Hippocampal formation (tissue), 2 donors: ENCODE measurements at regions not wholly inside any gene's neighbourhood (a gene's known extent, or its start where the extent isn't known, plus 50 kb on each side); places are given as distances from the start of the nearest gene placed in this dataset.

ENCODE experiments used
- DNase-seq, 2 donors: peaks; one replicate each; lab custom pipeline; 2025; lab: John Stamatoyannopoulos, UW

DNA sequence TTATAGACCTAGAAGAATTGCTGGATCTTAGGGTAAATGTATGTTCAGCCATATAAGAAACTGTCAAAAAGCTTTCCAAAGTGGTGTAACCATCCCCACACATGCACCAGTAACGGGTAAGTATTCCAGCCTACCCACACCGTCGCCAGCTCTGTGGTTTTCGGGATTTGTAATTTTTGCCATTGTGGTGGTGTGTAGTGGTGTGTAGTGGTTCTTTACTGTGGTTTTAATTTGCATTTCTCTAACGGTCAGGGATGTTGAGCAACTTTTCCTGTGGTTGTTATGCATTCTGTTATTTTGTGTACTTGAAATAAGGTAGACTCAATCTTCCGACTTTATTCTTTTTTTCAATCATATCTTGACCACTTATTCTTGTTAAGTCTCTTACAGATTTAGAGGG, 342.4 kb upstream of the AJAP1 start:
- DNase-seq: no peak

DNA sequence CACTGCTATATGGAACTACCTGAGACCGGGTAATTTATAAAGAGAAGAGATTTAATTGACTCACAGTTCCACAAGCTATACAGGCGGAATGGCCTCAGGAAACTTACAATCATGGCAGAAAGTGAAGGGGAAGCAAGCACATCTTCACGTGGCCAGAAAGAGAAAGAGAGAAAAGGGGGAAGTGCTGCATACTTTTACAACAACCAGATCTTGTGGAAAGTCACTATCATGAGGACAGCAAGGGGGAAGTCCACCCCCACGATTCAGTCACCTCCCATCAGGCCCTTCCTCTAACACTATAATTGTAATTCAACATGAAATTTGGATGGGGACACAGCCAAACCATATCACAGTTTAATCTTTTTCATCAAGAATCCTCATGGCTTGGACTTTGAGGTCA, 339.2 kb upstream of the AJAP1 start:
- no peak for DNase-seq

DNA sequence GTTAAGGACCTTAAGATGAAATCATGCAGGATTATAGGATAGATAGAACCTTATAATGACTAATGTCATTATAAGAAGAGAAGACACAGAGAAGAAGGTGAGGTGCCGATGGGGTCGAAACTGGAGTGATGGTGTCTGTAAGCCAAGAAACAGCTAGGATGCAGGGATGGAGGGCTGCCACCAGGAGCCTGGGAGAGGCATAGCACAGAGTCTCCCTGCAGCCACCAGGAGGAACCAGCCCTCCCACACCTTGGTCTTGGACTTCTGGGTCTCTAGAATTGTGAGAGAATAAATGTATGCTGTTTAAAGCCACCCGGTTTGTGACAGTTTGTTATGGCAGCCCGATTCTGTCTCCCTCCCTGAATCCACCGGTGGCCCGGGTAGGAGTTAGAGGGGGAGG, 337.2 kb upstream of the AJAP1 start:
- no peak for DNase-seq

DNA sequence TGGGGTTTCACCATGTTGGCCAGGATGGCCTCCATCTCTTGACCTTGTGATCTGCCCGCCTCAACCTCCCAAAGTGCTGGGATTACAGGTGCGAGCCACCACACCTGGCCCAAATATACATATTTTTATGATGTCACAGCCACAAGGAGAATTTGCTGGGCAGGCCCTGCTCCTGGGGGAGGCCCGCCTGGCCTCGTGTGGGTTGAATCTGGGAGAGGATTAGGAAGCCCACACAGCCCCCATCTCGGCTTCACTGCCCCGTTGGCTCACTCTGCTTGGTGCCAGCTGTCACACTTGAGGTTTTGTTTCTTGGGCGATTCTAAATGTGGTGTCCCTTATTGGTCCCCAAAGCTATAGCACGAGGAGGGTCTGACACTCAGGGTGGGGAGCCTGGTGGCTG, 335.7 kb upstream of the AJAP1 start:
- DNase-seq: no peak

DNA sequence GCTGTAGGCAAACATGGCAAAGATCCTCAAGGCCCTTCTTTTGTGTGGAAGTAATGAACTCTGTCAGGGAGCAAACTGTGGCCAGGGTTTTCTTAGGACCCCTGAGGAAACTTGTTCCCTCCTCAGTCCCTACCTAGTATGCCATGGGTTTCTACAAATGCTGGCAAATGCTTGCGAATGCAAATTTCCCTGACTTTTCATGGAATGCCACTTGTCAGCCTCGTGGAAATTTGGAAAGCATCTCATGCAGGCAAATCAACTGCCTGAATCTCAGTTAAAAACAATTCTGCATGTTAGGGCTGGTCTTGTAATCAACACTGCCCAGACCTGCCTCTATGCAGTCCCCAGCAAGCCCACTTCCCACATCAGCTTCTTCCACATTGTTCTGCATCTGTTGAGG, 334.9 kb upstream of the AJAP1 start:
- DNase-seq: no peak

DNA sequence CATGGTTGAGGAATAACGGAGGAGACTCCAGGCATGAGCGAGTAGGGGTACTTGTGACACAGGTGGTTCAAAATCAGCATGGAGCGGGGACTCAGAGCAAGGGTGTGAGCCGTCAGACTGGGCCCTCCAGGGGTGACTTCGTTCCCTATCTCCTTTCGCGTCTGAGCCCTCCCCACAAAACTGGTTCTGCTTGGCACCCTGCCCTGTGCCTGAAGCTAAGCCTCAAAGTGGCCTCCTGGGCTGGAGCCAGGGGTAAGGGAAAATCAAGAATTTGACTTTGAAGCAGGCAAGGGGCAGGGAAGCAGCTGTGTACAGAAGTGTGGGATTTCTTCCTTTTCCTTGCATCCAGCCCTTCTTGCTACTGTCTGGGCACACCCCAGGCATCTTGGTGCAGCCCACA, 331.5 kb upstream of the AJAP1 start:
- DNase-seq: no peak

DNA sequence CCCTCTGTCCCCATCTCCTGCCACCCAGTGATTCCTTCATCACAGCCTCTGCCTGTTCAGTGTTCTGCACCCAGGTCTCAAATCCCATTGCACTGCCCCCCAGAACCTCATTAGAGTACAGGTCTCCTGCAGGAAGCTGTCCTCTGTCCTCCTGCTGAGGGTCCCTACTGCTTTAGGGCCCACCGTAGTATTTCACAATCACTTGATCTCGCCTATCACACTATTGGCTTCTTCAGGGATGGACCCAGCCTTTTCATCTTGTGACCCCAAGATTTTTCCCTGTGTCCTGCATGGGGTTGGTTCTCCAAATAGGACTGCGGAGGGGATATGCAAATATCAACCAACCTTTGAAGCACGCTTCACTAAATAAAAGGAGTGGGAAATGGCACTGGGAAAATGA, 331.1 kb upstream of the AJAP1 start:
- DNase-seq: no peak

DNA sequence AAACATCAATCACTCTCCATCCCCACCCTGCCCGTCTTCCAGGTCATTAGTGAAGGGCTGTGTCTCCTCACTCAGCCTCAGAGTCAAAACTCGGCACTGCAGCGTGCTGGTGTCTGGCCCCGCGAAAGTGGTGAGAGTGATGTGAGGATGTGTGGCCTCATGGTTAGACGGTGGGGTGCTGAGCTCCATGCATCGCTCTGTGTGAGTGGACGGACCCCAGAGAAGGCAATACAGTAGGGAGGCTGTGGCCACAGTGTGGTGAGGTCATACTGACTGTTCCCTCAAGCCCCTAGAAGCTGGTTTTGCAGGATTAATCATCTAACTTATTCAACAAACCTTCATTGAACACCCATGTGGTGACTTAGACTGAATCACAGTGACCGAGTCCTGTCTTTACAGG, 329.9 kb upstream of the AJAP1 start:
- DNase-seq: no peak

DNA sequence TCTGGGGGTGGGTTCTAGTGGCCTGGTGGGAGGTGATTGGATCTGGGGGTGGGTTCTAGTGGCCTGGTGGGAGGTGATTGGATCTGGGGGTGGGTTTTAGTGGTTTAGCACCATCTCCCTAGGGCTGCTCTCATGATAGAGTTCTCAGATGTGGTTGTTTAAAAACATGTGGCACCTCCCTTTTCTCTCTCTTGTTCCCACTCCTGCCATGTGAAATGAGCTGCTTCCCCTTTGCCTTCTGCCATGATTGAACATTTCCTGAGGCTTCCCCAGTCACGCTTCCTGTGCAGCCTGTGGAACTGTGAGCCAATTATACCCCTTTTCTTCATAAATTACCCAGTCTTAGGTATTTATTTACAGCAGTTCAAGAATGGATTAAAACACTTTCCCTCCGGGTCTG, 327.3 kb upstream of the AJAP1 start:
- no peak for DNase-seq

DNA sequence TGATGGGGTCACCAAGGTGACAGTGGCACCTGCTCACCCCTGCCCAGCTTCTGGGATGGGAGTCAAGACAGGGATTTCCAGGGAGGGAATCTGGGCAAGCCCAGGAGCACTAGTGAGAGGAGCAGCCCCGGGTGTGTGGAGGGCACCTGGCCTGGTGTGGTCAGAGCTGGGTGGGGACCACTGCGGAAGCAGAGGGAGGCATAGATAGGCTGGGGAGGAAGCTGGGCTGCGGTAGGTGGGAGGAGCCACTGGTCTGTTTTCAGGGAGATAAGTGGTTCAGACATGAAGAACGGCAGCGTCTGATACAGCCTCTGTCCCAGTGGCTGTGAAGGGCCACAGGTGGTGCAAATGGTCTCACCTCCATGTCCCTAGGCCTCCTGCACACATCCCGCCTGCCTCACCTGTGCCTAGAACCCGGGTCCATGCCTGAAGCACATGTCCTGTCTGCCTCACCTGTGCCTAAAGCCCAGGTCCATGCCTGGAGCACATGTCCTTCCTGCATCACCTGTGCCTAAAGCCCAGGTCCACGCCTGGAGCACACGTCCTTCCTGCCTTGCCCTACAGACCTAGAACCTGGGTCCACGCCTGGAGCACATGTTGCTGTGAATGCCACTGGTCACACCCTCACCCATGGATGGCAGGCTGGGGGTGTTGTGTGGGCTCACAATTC, 325.9 kb upstream of the AJAP1 start:
- DNase-seq: no peak

DNA sequence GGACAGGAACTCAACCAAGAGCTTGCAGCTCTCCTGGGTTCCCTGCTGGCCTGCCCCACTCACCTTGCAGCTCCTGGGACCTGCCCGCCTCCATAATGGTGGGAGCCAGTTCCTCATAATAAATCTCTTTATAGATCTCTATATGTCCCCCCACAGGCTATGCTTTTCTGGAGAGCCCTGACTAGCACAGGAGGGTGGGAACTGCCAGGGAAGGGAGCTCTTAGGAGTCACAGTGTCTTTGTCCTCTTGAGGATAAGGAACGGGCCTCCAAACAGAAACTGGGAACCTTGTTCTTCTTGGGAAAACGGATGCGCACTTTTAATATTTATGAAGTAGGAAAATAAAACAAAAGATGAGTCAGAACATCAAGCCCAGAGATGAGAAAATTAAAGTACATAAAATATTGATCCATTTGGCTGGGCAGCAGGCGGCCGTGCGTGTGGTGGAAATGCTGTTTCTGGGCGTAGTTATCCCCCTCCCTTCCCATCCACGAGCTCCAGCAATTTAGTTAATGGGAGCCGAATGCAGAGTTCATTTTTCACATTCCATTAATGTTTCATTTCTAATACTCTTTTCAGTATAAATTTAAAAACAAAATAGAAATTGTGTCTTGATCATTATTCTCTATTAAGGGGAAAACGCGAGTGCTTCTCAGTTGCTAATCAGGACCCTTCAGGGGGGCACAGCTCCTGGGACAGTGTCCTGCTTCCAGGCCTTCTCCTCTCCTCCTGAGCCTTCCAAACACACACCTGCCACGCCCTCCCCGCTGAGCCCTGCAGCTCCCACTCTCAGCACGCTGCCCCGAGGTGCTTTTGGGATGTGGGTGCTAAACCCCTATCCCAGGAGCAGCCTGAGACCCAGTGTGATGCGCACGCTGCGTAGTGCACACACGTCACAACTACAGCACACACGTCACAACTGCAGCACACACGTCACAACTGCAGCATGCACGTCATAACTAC, 323.3 kb upstream of the AJAP1 start:
- DNase-seq: no peak

DNA sequence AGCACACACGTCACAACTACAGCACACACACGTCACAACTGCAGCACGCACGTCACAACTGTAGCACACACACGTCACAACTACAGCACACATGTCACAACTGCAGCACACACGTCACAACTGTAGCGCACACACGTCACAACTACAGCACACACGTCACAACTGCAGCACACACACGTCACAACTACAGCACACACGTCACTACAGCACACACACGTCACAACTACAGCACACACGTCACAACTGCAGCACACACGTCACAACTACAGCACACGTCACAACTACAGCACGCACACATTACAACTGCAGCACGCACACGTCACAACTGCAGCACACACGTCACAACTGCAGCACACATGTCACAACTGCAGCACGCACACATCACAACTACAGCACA, 322.6 kb upstream of the AJAP1 start:
- no peak for DNase-seq

DNA sequence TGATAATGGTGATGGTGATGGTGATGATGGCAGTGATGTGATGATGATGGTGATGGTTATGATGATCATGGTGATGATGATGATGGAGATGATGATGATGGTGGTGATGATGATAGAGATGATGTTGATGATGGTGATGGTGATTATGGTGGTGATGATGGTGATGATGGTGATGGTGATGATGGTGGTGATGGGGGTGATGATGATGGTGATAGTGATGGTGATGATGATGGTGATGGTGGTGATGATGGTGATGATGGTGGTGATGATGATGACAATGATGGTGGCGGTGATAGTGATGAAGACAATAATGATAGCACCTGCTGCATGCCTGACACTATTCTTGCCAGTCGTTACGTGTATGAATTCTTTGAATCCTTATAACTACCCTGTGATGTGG, 317.9 kb upstream of the AJAP1 start:
- DNase-seq: no peak

DNA sequence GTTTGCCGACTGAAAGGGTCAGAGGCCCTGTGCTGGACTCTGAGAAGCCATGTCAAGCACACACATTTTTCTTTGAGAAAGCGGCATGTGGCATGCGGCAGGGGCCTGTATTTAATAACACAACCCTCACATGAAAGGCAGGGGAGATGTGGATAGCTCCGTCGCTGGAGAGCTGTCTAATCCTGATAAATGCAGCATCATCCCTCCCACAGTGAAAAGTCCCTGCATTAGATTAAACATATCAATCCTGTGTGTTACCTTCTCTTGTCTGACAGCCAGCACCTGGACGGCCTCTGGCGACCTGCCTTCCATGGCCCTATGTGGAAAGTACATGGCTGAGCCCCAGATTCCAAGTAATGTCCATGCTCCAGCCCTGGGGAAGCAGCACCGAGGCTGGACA, 313.0 kb upstream of the AJAP1 start:
- DNase-seq: no peak

DNA sequence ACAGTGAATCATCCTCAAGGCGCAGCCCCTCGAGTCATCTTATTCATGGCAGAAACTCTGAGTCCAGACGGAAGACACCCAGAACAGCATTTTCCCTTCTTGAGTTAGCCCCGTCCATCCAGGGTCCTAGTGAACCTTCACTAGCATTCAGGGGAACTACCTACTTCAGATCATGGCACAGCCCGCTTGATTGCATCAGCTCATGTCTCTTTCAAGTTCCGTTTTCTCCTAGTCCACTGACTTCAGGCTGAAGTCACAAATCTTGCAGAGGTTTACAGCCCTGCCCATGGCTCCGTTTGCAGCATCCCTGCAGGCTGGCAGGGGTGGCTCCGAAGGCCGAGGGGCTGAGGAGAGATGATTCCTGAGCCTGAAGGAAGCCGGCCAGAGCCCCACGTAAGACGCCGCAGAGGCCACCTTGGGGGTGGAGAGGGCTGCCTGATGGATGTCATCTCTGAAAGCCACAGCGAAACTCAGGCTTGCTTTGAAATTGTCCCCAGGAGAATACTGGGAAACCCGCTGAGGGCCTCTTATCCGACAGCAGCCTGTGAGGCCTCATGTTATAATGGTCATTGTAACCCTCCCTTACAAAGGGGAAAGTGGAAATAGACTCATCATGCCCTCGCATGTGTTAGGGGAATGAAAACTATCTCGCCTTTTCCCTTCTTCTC, 310.2 kb upstream of the AJAP1 start:
- DNase-seq: no peak

DNA sequence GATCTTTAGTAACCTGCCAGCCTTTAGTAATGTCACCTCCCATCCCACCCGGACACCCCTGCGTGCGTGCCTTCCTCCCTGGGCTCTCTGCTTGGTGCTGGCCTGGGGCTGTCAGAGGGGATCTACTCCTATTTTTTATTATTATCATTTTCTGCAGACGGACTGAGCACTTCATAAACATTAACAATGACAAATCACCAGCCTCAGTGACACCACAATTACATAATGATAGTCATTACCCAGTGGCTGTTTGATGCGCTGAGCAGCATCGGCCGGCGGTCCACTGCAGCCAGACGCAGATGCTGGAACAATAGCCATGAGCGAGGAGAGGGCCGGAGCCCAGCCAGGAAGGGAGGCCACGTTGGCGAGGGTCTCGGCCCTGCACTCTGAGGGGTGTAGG, 309.3 kb upstream of the AJAP1 start:
- DNase-seq: no peak

DNA sequence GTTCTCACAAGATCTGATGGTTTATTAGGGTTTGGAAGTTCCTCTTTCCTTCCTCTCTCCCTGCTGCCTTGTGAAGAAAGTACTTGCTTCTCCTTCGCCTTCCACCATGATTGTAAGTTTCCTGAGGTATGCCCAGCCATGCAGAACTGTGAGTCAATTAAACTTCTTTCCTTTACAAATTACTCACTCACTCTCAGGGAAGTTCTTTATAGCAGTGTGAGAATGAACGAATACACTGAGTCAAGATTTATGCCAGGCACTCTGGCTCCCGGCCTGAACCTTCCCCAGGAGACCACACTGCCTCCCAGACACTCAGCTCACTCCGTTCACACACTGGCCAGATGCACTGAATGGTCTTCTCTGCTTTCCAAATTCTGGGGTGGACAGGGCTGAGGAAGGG, 308.3 kb upstream of the AJAP1 start:
- no peak for DNase-seq

DNA sequence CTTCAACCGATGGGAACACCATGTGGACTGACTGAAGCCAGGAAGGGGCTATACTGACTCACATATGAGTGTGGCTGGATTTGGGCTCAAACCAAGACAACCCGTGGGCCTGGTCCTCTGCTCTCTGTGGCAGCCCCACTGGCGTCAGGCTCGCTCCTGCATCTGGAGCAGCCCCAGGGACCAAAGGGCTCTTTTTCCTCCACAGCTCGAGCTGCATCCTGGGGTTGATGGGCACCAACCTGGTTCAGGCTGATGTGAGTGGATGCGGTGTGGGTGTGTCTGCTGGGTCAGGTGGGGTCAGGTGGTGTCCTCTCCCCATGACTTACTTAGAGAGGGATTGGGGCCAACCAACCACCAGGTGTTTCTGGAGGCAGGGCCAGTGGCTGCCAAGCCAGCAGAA, 303.0 kb upstream of the AJAP1 start:
- DNase-seq: no peak

DNA sequence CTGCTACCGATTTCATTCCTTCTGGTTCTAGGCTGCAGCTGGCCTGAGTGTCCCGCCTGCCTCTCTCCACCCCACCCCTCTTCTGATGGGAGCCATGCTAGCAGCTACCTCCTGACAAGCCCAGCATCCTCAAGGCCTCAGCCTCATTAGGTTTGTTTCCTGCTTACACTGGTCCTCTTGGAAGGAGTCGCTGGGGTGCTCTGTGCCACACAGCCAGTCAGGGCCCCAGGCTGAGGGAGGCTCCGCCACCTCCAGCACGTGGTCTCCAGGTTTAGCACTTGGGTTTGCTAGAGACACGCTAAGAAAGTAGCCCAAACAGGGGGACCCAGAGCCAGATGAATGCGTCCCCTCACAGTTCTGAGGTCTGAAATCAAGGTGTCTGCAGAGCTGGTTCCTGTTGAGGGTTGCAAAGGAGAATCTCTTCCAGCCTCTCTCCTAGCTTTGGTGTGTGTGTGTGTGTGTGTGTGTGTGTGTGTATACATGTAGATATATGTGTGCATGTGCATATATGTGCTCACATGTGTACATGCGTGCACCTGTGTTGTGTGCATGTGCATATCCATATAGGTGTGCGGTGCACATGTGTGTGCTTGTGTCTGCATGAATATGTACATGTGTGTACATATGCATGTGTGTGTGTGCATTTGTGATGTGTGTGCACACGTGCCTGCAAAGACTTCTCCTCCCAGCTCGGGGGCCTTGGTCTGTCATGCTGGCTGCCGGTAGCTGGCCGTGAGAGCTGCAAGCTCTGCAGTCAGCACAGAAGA, 301.1 kb upstream of the AJAP1 start:
- no peak for DNase-seq

DNA sequence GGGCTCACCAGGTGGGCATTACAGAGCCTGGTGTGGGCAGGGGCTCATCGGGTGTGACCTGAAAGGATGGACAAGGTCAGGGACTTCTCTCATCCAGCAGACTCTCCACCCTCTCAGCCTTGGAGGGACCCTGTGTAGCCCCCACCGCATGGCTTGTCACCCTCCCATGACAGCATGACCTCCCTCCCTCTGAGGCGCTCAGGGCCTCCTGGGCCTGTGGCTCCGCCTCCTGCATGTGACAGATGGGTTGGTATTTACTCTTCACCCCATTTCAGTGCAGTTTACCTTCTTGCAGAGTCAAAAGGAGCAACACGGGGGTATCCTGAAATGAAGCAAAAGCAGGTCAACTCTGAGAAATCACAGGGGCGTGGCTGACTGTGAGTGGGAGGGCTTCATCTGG, 298.6 kb upstream of the AJAP1 start:
- DNase-seq: no peak

DNA sequence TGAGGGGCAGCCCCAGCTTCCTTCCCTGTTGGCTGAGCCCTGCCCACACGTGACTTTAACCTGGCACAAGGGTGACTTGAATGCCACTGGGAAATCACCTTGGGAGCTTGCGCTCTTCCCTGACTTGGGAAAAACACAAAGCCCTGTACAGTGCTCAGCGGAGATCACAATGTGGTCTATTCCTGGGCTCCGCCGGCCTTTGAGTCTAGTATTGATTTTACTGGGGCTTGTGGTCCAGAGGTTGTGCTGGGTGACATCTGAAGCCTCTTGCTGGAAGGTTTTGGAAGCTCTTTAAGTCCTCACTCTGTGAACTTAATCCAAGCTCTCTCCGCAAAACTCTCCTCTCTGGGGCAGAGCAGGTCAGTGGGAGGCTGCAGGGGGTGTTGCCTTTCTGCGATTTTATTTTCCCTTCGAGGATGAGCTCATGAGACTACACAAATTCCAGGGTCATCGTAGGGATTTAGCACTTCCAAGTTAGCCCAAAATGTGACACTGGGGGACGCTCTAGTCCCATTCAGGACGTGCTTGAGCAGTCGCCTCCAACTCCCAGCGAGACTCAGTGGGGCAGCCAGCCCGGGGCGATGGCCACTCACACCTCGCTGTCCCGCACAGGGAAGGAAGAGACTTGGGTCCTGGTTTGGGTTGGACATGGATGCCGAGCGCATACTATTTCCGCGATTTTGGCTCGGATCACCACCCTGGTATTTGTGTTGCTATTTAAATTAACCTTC, 291.9 kb upstream of the AJAP1 start:
- DNase-seq: no peak

DNA sequence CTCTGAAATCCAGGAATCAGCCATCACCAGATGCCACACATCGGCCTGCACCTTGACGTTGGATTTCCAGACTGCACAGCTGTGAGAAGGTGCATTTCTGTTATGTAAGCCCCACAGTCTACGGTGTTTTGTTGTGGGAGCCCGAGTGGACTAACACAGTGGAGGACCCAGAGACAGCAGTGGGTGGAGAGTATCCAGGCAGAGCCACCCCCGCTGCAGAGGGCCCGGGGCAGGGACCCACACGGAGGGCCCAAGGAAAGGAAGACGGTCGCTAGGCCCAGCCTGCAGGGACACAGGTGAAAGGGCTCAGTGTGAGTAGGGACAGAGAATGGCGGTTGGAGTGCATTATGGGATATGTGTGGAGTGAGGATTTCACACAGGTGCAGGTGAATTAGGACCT, 288.3 kb upstream of the AJAP1 start:
- no peak for DNase-seq
